ENCODE measurements at regions not wholly inside any gene's neighbourhood (a gene's known extent, or its start where the extent isn't known, plus 50 kb on each side); places are given as distances from the start of the nearest gene placed in this dataset.

GRCh38 chr17:34414339-34414738 is 51.3 kb upstream of the CCL1 start:
- Histone ChIP-seq H3K4me3 (no peak overlapping the region), H3K4me1 (no peaks in the 10 kb centered on the region), H3K27ac (no peak overlapping the region), H3K9me3 (no peaks in the 10 kb centered on the region), H3K36me3 (no peaks in the 10 kb centered on the region), H3K27me3 (peaks cover 63% of the 10 kb centered on the region)
- no peak for ATAC-seq
- 22 to 36% methylated on average over 5 to 6 of the region's 6 CpGs for WGBS, 2 donors (ENCODE audit: low coverage in 1 of 2)
- no peak for TF ChIP-seq POLR2AphosphoS5 (IDR thresholded peaks at IDR 0.05)
- no peak for TF ChIP-seq CTCF (IDR thresholded peaks at IDR 0.05)
- TF ChIP-seq EP300 (IDR thresholded peaks at IDR 0.05) = no peak
- TF ChIP-seq POLR2A (IDR thresholded peaks at IDR 0.05) = no peak

- no peaks in the 10 kb centered on the region for H3K9me3 ChIP-seq
- ATAC-seq = no peak
- no peak overlapping the region for H3K27ac ChIP-seq
- WGBS, 2 donors (ENCODE audit: low coverage in 1 of 2) = 34 to 37% methylated on average over 7 to 12 of the region's 12 CpGs
- TF ChIP-seq POLR2A (IDR thresholded peaks at IDR 0.05) (no peak), CTCF (IDR thresholded peaks at IDR 0.05) (no peak)
- H3K4me3 ChIP-seq = no peak overlapping the region
- H3K27me3 ChIP-seq = peaks cover 63% of the 10 kb centered on the region
- H3K4me1 ChIP-seq = no peaks in the 10 kb centered on the region
- H3K36me3 ChIP-seq = no peaks in the 10 kb centered on the region
Observed at GRCh38 chr17:34413443-34414119, 50.5 kb upstream of the CCL1 start.

- H3K27ac ChIP-seq = no peak overlapping the region
- H3K4me1 ChIP-seq = no peaks in the 10 kb centered on the region
- no peak overlapping the region for H3K4me3 ChIP-seq
- H3K9me3 ChIP-seq = no peaks in the 10 kb centered on the region
- 81 to 92% methylated on average over 3 of the region's 3 CpGs for WGBS, 2 donors (ENCODE audit: low coverage in 1 of 2)
- TF ChIP-seq POLR2AphosphoS5 (IDR thresholded peaks at IDR 0.05) (no peak), POLR2A (IDR thresholded peaks at IDR 0.05) (no peak), CTCF (IDR thresholded peaks at IDR 0.05) (no peak), EP300 (IDR thresholded peaks at IDR 0.05) (no peak)
- no peaks in the 10 kb centered on the region for H3K36me3 ChIP-seq
- no peak for ATAC-seq
- H3K27me3 ChIP-seq = peaks cover 65% of the 10 kb centered on the region
Observed at GRCh38 chr17:34412965-34413441, 50.0 kb upstream of the CCL1 start.
